Endodermal cell (in vitro differentiated cells): ENCODE measurements at regions not wholly inside any gene's neighbourhood (a gene's known extent, or its start where the extent isn't known, plus 50 kb on each side); places are given as distances from the start of the nearest gene placed in this dataset.

Experiments used
- DNase-seq: peaks from one replicate; pipeline ENCODE4 v3.0.0-alpha.2; 2017
- H3K27ac ChIP-seq: 2 replicates; pipeline ENCODE4 v1.5.1; 2013; ENCODE audit warnings: mild to moderate bottlenecking, low read depth, low read length, moderate library complexity
- H3K27me3 ChIP-seq: 2 replicates; pipeline ENCODE4 v1.6.1; 2013; ENCODE audit warnings: mild to moderate bottlenecking, low read length, moderate library complexity; ENCODE audit not compliant: insufficient read depth, control insufficient read depth, poor library complexity, severe bottlenecking
- H3K36me3 ChIP-seq: 2 replicates; pipeline ENCODE4 v1.7.0; 2013; ENCODE audit warnings: mild to moderate bottlenecking, low read length, moderate library complexity; ENCODE audit not compliant: control insufficient read depth, insufficient read depth
- H3K4me1 ChIP-seq: one replicate; pipeline ENCODE4 v1.7.0; 2013; ENCODE audit warnings: low read length; ENCODE audit not compliant: control insufficient read depth, insufficient read depth
- H3K4me3 ChIP-seq: 2 replicates; pipeline ENCODE4 v1.5.1; 2013; ENCODE audit warnings: mild to moderate bottlenecking, low read length, moderate library complexity
- H3K9ac ChIP-seq: 2 replicates; pipeline ENCODE4 v1.6.1; 2013; ENCODE audit warnings: mild to moderate bottlenecking, low read length, moderate library complexity; ENCODE audit not compliant: poor library complexity, severe bottlenecking; ENCODE audit errors: extremely low read depth
- H3K9me3 ChIP-seq: 2 replicates; pipeline ENCODE4 v1.6.1; 2013; ENCODE audit warnings: mild to moderate bottlenecking, low read length, moderate library complexity; ENCODE audit not compliant: control insufficient read depth
- H3K27ac Mint-ChIP-seq: 2 replicates; pipeline ENCODE4 v1.8.0; 2020; ENCODE audit warnings: mixed read lengths
- H3K27me3 Mint-ChIP-seq: 2 replicates; pipeline ENCODE4 v1.8.0; 2021; ENCODE audit warnings: mild to moderate bottlenecking, mixed read lengths; ENCODE audit not compliant: insufficient read depth
- H3K36me3 Mint-ChIP-seq: 2 replicates; pipeline ENCODE4 v1.8.0; 2020; ENCODE audit warnings: low read depth, mixed read lengths
- H3K4me1 Mint-ChIP-seq: 2 replicates; pipeline ENCODE4 v1.8.0; 2020; ENCODE audit warnings: mixed read lengths
- H3K4me3 Mint-ChIP-seq: 2 replicates; pipeline ENCODE4 v1.8.0; 2020; ENCODE audit warnings: mild to moderate bottlenecking, moderate library complexity, mixed read lengths
- H3K9me3 Mint-ChIP-seq: 2 replicates; pipeline ENCODE4 v1.8.0; 2020; ENCODE audit warnings: mild to moderate bottlenecking, mixed read lengths
- CTCF ChIP-seq: fragments of 200-600 bp; sonication (generic); conservative IDR thresholded peaks from 2 replicates; pipeline ENCODE4 v1.5.0; 2021; ENCODE audit warnings: antibody characterized with exemption, mild to moderate bottlenecking
- WGBS, 2 experiments: methylation state at CpG; one replicate each; pipeline versions ENCODE4 v1.1.5 to v1.1.7; 2013; ENCODE audit warnings: missing lambda C conversion rate in 2 of 2, mixed read lengths in 1 of 2; ENCODE audit not compliant: insufficient coverage in 1 of 2, insufficient read length in 1 of 2; 5-methylcytosine and 5-hydroxymethylcytosine counted together

DNA sequence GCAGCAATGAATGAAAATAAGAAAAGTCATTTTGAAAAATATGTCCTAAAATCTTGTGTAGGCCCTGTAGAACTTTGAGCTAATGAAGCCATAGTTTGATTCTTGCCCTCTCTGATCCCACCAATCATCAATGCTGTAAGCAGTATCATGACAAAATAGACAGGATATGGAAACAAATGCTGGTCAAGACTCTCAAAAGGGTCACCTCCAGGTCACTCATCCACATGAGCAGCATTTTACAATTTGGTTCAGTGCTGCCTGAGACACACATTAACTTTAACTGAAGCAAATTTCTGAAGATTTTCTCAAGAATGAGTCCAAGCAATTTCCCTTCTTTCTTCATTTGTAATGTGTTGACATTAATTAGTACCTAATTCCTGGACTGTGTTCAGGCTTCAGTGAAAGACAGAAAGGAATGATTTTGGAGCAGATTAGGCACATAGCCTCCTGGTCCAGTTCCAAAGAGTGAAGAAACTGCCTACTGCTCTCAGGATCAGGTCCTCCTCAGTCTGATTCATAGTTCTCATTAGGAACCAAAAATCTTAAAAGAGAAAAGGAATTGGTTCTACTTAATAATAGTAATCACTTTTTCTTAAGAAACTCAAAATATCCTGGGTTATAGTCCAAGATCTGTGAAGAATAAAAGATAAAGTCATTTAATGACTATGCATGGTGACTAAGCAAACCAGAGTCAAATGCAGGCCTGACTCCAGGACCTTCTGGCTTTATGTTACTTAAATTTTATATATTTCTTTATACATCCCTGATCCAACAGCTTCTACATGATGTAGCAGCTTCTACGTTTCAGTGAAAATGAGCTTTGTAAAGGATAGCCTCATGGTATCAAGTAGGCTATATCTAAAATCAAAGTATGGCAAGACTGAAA is 192.1 kb upstream of the RGMB start:
- H3K27me3 ChIP-seq = no peaks in the 10 kb centered on the region
- H3K4me1 ChIP-seq = no peaks in the 10 kb centered on the region
- WGBS, 2 experiments = 93% methylated on average over 1 of the region's 1 CpG; no CpG with 5 or more reads in 1 of the 2 experiments
- Mint-ChIP-seq H3K36me3 (peaks cover 14% of the 10 kb centered on the region), H3K9me3 (no peaks in the 10 kb centered on the region), H3K4me3 (no peak overlapping the region), H3K27ac (no peak overlapping the region), H3K4me1 (peaks cover 11% of the 10 kb centered on the region), H3K27me3 (no peaks in the 10 kb centered on the region)
- H3K9me3 ChIP-seq = no peaks in the 10 kb centered on the region
- H3K36me3 ChIP-seq = peaks cover 24% of the 10 kb centered on the region
- TF ChIP-seq CTCF = no peak
- no peak for DNase-seq
- no peak overlapping the region for H3K9ac ChIP-seq
- H3K27ac ChIP-seq = no peak overlapping the region
- H3K4me3 ChIP-seq = no peak overlapping the region

GRCh38 chr5:98583586-98583985 is 189.9 kb upstream of the RGMB start:
- TF ChIP-seq CTCF = no peak
- 92 to 100% methylated on average over 2 of the region's 2 CpGs for WGBS, 2 experiments
- no peak for DNase-seq
- H3K4me3 Mint-ChIP-seq = no peak overlapping the region
- peaks cover 20% of the 10 kb centered on the region for H3K4me1 Mint-ChIP-seq
- H3K27me3 ChIP-seq = no peaks in the 10 kb centered on the region
- no peaks in the 10 kb centered on the region for H3K27me3 Mint-ChIP-seq
- H3K9ac ChIP-seq = no peak overlapping the region
- H3K9me3 ChIP-seq = no peaks in the 10 kb centered on the region
- no peak overlapping the region for H3K27ac ChIP-seq
- H3K4me1 ChIP-seq = peaks cover 5% of the 10 kb centered on the region
- H3K36me3 ChIP-seq = peaks cover 21% of the 10 kb centered on the region
- no peaks in the 10 kb centered on the region for H3K36me3 Mint-ChIP-seq
- no peak overlapping the region for H3K4me3 ChIP-seq
- H3K9me3 Mint-ChIP-seq = no peaks in the 10 kb centered on the region
- H3K27ac Mint-ChIP-seq = no peak overlapping the region

GRCh38 chr5:98585661-98586310 is 187.7 kb upstream of the RGMB start:
- H3K4me3 Mint-ChIP-seq = no peak overlapping the region
- peaks cover 5% of the 10 kb centered on the region for H3K9me3 ChIP-seq
- no peak overlapping the region for H3K4me3 ChIP-seq
- H3K27me3 ChIP-seq = no peaks in the 10 kb centered on the region
- peaks cover 5% of the 10 kb centered on the region for H3K36me3 Mint-ChIP-seq
- H3K27ac Mint-ChIP-seq = no peak overlapping the region
- peaks cover 5% of the 10 kb centered on the region for H3K9me3 Mint-ChIP-seq
- peaks cover 32% of the 10 kb centered on the region for H3K4me1 Mint-ChIP-seq
- no peak for DNase-seq
- H3K4me1 ChIP-seq = peaks cover 8% of the 10 kb centered on the region
- peaks cover 13% of the 10 kb centered on the region for H3K36me3 ChIP-seq
- no peak for TF ChIP-seq CTCF
- H3K9ac ChIP-seq = no peak overlapping the region
- 67 to 81% methylated on average over 2 to 3 of the region's 3 CpGs for WGBS, 2 experiments
- no peaks in the 10 kb centered on the region for H3K27me3 Mint-ChIP-seq
- H3K27ac ChIP-seq = no peak overlapping the region
